B cell (primary cell): ENCODE measurements at regions not wholly inside any gene's neighbourhood (a gene's known extent, or its start where the extent isn't known, plus 50 kb on each side); places are given as distances from the start of the nearest gene placed in this dataset.

ENCODE experiments used
- EZH2 ChIP-seq: IDR thresholded peaks from 2 replicates; pipeline ENCODE4 v1.6.1; 2012; ENCODE audit warnings: borderline replicate concordance, low read depth, mild to moderate bottlenecking, moderate library complexity, low read length; ENCODE audit not compliant: insufficient read depth, poor library complexity, severe bottlenecking
- TF ChIP-seq, protein P1 (sequence below): fragments of 200-600 bp; IDR thresholded peaks from one replicate; pipeline ENCODE4 v1.8.0; 2022; ENCODE audit warnings: antibody characterized with exemption, mild to moderate bottlenecking

DNA sequence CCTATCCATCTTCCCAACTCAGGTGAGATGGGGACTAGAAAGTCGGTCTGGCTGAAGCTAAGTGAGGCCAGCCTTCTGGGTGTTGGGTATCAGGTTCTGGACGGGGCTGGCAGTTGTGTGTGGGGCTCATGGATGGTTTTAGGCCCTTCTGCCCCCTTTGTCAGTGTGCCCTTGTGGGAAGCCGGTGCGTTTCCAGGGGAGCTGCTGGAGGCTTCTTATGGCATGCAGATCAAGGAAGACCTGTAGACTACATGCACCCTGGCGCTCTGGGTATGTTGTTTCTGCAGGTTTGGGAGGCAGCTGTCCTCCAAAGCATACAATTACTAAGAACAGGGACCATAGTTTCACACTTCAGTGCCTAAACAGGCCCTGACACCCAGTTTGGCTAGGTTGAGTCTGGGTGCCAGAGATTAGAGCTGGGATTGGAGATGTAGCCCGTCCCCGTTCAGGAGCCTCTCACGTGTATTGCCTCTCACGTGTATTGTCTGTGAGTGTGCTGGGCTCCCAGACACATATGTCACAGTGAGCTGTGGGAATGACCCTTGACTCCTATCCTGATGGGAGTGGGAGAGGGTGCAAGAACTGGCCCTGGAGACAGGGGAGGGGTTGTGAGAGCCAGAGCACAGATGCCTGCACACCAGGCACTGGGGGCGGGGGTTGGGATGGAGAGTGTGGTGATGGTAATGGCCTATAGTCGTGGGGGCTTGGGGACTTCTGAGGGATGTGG lies 84.4 kb downstream of the SLC25A47 start:
- TF ChIP-seq, protein P1, sequence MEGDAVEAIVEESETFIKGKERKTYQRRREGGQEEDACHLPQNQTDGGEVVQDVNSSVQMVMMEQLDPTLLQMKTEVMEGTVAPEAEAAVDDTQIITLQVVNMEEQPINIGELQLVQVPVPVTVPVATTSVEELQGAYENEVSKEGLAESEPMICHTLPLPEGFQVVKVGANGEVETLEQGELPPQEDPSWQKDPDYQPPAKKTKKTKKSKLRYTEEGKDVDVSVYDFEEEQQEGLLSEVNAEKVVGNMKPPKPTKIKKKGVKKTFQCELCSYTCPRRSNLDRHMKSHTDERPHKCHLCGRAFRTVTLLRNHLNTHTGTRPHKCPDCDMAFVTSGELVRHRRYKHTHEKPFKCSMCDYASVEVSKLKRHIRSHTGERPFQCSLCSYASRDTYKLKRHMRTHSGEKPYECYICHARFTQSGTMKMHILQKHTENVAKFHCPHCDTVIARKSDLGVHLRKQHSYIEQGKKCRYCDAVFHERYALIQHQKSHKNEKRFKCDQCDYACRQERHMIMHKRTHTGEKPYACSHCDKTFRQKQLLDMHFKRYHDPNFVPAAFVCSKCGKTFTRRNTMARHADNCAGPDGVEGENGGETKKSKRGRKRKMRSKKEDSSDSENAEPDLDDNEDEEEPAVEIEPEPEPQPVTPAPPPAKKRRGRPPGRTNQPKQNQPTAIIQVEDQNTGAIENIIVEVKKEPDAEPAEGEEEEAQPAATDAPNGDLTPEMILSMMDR, result no peak
- TF ChIP-seq EZH2, result no peak
